ENCODE measurements at regions not wholly inside any gene's neighbourhood (a gene's known extent, or its start where the extent isn't known, plus 50 kb on each side); places are given as distances from the start of the nearest gene placed in this dataset.

DNA sequence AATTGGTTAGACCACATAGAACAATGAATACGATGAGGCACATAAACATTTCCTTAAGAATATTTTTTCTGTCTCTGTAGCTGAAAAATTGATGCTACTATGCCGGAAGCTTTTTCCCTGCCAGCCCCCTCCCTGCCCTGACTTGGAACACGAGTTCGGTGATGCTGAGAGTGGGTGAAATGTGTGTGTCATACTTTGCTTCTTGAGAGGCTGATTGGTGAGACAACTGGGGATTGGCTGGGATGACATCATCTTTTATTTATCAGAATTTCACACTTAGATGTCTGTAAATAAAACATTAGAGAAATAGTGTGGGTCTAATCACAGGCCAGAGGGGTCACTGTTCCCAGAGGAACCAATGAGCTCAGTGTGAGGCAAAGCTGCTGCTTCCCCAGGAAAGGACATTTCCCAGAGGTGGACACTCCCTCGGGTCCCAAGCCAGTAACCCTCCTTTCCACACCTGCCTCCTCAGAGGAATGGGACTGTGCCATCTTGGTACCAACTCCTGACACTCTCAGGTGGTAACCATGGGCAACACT, 195.4 kb upstream of the C1orf174 start:
- H4K20me1 ChIP-seq (ENCODE audit: insufficient read depth, low read length), result no peaks in the 10 kb centered on the region
- no peak overlapping the region for H3K4me3 ChIP-seq (ENCODE audit: low read length)
- H3K27me3 ChIP-seq (ENCODE audit: low read depth, low read length), result no peaks in the 10 kb centered on the region
- no peak overlapping the region for H3K4me2 ChIP-seq (ENCODE audit: low read length)
- no peaks in the 10 kb centered on the region for H3K36me3 ChIP-seq (replicated peaks; ENCODE audit: low read depth, low read length)
- H2AFZ ChIP-seq (ENCODE audit: low read depth, low read length), result no peak overlapping the region
- no peaks in the 10 kb centered on the region for H3K4me1 ChIP-seq (ENCODE audit: low read length)
- no peak overlapping the region for H3K9ac ChIP-seq (ENCODE audit: low read length)
- H3K79me2 ChIP-seq (ENCODE audit: low read length), result no peaks in the 10 kb centered on the region
- TF ChIP-seq EZH2phosphoT487 (IDR thresholded peaks at IDR 0.05; ENCODE audit: low read depth), result no peak
- TF ChIP-seq, protein P1, sequence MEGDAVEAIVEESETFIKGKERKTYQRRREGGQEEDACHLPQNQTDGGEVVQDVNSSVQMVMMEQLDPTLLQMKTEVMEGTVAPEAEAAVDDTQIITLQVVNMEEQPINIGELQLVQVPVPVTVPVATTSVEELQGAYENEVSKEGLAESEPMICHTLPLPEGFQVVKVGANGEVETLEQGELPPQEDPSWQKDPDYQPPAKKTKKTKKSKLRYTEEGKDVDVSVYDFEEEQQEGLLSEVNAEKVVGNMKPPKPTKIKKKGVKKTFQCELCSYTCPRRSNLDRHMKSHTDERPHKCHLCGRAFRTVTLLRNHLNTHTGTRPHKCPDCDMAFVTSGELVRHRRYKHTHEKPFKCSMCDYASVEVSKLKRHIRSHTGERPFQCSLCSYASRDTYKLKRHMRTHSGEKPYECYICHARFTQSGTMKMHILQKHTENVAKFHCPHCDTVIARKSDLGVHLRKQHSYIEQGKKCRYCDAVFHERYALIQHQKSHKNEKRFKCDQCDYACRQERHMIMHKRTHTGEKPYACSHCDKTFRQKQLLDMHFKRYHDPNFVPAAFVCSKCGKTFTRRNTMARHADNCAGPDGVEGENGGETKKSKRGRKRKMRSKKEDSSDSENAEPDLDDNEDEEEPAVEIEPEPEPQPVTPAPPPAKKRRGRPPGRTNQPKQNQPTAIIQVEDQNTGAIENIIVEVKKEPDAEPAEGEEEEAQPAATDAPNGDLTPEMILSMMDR (IDR thresholded peaks at IDR 0.05; ENCODE audit: low read depth, low read length), result no peak
- no peak overlapping the region for H3K27ac ChIP-seq (ENCODE audit: low read length)
- no peaks in the 10 kb centered on the region for H3K9me3 ChIP-seq (ENCODE audit: insufficient read depth, low read length)

DNA sequence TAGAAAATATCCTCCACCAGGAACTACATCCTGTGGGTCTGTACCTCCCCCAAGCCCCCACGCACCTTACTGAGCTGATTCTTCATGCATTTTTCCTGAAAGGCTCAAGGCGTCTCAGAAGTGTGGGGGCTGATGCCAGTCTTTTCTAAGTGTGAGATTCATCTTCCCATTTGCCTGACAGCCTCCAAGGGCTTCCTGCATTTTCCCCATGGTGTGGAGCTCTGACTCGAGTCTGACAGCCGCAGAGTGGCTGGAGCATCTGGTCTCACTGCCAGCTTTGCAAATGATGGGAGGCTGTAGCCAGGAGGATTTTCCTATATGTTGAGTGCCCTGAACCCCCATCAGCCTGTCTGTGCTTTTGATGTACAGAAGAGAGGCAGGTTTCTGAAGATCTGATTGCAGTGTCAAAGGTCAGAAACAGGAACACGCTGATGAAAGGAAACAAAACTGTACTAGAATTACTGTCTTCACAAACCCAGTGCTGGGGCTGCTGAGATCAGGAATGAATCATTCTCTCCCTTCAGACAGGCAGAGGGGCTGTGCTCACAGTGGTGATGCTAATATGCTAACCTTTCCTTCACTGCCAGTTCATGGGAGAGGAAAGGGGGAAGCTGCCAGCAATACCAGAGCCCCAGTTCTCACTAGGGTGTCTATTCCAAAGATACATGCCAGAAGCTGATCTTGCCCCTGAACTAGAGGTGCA, 201.5 kb upstream of the C1orf174 start:
- Histone ChIP-seq H3K27ac (ENCODE audit: low read length) (no peak overlapping the region), H3K36me3 (replicated peaks; ENCODE audit: low read depth, low read length) (no peaks in the 10 kb centered on the region), H3K4me1 (ENCODE audit: low read length) (no peaks in the 10 kb centered on the region), H3K4me3 (ENCODE audit: low read length) (no peak overlapping the region), H2AFZ (ENCODE audit: low read depth, low read length) (no peak overlapping the region), H3K9me3 (ENCODE audit: insufficient read depth, low read length) (no peaks in the 10 kb centered on the region), H3K79me2 (ENCODE audit: low read length) (no peaks in the 10 kb centered on the region), H3K27me3 (ENCODE audit: low read depth, low read length) (no peaks in the 10 kb centered on the region), H4K20me1 (ENCODE audit: insufficient read depth, low read length) (no peaks in the 10 kb centered on the region), H3K9ac (ENCODE audit: low read length) (no peak overlapping the region), H3K4me2 (ENCODE audit: low read length) (no peak overlapping the region)
- TF ChIP-seq EZH2phosphoT487 (IDR thresholded peaks at IDR 0.05; ENCODE audit: low read depth), result no peak
- TF ChIP-seq, protein P1 (IDR thresholded peaks at IDR 0.05; ENCODE audit: low read depth, low read length), result no peak

DNA sequence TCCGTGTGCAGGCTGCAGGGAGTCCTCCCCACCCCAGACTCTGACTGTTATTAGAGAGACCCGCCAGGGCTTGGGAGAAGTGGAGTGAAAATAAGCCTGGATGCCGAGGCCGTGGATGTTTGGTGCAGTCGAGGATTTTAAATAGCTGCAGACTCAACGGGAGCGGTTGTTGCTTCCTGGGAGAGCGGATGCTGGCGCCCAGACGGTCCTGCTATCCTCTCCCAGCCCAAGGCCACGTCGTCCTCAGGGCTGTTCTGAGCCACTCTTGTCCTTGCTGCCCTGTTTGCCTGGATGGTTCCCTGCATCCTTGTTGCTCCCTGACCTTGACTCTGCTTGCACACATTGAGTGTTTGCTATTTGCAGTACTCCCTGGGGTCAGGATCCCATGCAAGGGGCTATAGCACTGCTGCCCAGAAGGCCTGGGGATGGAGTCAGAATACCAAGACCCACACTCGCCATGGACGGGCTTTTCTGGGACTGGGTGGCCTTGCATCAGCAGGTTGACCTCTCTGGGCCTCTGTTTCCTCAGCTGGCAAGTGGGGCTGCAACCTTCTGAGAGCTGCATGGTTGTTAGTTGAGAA, 205.3 kb upstream of the C1orf174 start:
- Histone ChIP-seq H2AFZ (ENCODE audit: low read depth, low read length) (no peak overlapping the region), H3K4me3 (ENCODE audit: low read length) (no peak overlapping the region), H3K4me1 (ENCODE audit: low read length) (no peaks in the 10 kb centered on the region), H3K9me3 (ENCODE audit: insufficient read depth, low read length) (no peaks in the 10 kb centered on the region), H3K79me2 (ENCODE audit: low read length) (no peaks in the 10 kb centered on the region), H3K27me3 (ENCODE audit: low read depth, low read length) (no peaks in the 10 kb centered on the region), H3K9ac (ENCODE audit: low read length) (no peak overlapping the region), H4K20me1 (ENCODE audit: insufficient read depth, low read length) (no peaks in the 10 kb centered on the region), H3K27ac (ENCODE audit: low read length) (no peak overlapping the region), H3K36me3 (replicated peaks; ENCODE audit: low read depth, low read length) (no peaks in the 10 kb centered on the region), H3K4me2 (ENCODE audit: low read length) (no peak overlapping the region)
- TF ChIP-seq, protein P1 (IDR thresholded peaks at IDR 0.05; ENCODE audit: low read depth, low read length), result no peak
- no peak for TF ChIP-seq EZH2phosphoT487 (IDR thresholded peaks at IDR 0.05; ENCODE audit: low read depth)

DNA sequence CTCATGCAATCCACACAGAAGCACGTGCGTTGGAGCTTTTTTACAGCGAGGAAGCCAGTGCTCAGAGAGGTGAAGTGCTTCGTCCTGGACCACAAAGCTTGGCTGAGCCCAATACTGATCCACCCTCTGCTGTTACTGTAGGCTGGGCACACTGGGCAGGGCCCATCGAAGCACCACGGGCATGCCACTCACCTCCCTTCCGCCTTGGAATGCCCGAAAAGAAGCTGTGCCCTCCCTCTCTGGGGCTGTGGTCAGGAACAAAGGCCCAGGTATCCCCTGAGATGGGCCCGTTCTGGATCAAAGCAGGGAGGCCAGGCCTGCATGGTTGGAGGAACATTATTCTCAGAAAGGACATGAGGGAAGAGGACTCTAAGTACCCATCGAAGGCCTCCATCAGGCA, 206.7 kb upstream of the C1orf174 start:
- TF ChIP-seq, protein P1 (IDR thresholded peaks at IDR 0.05; ENCODE audit: low read depth, low read length), result no peak
- TF ChIP-seq EZH2phosphoT487 (IDR thresholded peaks at IDR 0.05; ENCODE audit: low read depth), result no peak

More for the DNA sequence above, 206.7 kb upstream of the C1orf174 start:
- no peaks in the 10 kb centered on the region for H3K4me1 ChIP-seq (ENCODE audit: low read length)
- no peak overlapping the region for H3K4me2 ChIP-seq (ENCODE audit: low read length)
- no peak overlapping the region for H2AFZ ChIP-seq (ENCODE audit: low read depth, low read length)
- H3K27me3 ChIP-seq (ENCODE audit: low read depth, low read length), result no peaks in the 10 kb centered on the region
- no peaks in the 10 kb centered on the region for H3K79me2 ChIP-seq (ENCODE audit: low read length)
- no peaks in the 10 kb centered on the region for H4K20me1 ChIP-seq (ENCODE audit: insufficient read depth, low read length)
- no peak overlapping the region for H3K4me3 ChIP-seq (ENCODE audit: low read length)
- H3K36me3 ChIP-seq (replicated peaks; ENCODE audit: low read depth, low read length), result no peaks in the 10 kb centered on the region
- no peak overlapping the region for H3K27ac ChIP-seq (ENCODE audit: low read length)
- no peak overlapping the region for H3K9ac ChIP-seq (ENCODE audit: low read length)
- H3K9me3 ChIP-seq (ENCODE audit: insufficient read depth, low read length), result no peaks in the 10 kb centered on the region
